ENCODE measurements at regions not wholly inside any gene's neighbourhood (a gene's known extent, or its start where the extent isn't known, plus 50 kb on each side); places are given as distances from the start of the nearest gene placed in this dataset.
A peak's percentile ranks its signal among the peaks of the same experiment; 100 is the strongest.
"Not testable (repeated sequence)": the region's sequence is repeated elsewhere in the genome, so short reads cannot be mapped to it uniquely, and the experiment has no call there.

DNA sequence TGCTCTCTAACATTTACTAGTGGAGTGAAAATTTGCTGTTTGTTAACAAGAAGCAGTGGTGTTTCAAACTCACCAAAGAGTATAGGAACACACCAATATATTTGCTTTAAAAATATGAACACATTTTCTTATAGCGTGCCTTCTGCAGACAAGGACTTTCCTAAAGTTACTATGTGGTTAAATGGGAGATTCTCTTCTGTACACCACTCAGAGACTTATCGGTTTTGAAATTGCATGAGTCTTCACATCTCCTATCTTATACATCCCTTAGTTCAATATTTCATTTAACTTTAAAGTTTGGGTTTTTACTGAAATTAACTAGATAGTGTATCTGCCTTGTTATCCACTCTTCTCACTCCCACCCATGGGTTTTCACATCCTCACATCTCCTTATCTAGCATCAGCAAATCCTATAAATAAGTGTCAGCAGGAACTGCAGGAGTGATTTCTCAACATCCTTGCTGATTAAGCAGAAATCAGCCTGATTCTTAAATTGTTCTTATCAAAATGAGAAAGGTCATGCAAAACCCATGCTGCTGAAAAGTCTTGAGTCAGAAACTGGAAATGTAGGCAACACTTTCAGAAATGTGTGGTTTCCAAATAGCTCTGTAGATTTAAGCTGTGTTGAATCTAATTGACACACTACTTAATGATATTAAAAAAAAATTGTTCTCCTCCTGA, 1075.6 kb upstream of the GJE1 start:
- peaks cover 4% of the 10 kb centered on the region for H3K4me1 Mint-ChIP-seq
- Histone ChIP-seq H3K79me2 (ENCODE audit: low read depth) (no peaks in the 10 kb centered on the region), H3K4me3 (no peak overlapping the region), H3K4me1 (no peaks in the 10 kb centered on the region), H3K4me2 (no peak overlapping the region), H4K20me1 (ENCODE audit: low read depth) (no peaks in the 10 kb centered on the region), H3K9ac (no peak overlapping the region), H3K27ac (no peak overlapping the region), H3K9me3 (ENCODE audit: low read depth) (no peaks in the 10 kb centered on the region), H3K36me3 (no peaks in the 10 kb centered on the region), H3K27me3 (no peaks in the 10 kb centered on the region), H3F3A (ENCODE audit: low read depth) (no peaks in the 10 kb centered on the region), H2AFZ (replicated peaks) (peak overlapping the region; percentile 78)
- no peak for TF ChIP-seq EZH2 (IDR thresholded peaks at IDR 0.05)
- TF ChIP-seq EZH2phosphoT487 (IDR thresholded peaks at IDR 0.05), result no peak
- TF ChIP-seq, protein P1, sequence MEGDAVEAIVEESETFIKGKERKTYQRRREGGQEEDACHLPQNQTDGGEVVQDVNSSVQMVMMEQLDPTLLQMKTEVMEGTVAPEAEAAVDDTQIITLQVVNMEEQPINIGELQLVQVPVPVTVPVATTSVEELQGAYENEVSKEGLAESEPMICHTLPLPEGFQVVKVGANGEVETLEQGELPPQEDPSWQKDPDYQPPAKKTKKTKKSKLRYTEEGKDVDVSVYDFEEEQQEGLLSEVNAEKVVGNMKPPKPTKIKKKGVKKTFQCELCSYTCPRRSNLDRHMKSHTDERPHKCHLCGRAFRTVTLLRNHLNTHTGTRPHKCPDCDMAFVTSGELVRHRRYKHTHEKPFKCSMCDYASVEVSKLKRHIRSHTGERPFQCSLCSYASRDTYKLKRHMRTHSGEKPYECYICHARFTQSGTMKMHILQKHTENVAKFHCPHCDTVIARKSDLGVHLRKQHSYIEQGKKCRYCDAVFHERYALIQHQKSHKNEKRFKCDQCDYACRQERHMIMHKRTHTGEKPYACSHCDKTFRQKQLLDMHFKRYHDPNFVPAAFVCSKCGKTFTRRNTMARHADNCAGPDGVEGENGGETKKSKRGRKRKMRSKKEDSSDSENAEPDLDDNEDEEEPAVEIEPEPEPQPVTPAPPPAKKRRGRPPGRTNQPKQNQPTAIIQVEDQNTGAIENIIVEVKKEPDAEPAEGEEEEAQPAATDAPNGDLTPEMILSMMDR (IDR thresholded peaks at IDR 0.05), result no peak
- H3K9me3 Mint-ChIP-seq, result no peaks in the 10 kb centered on the region
- H3K36me3 Mint-ChIP-seq, result no peaks in the 10 kb centered on the region
- H3K27ac Mint-ChIP-seq, result no peak overlapping the region
- no peak for DNase-seq (ENCODE audit: low spot score)
- peaks cover 2% of the 10 kb centered on the region for H3K27me3 Mint-ChIP-seq (ENCODE audit: insufficient read depth, low read depth)
- H3K4me3 Mint-ChIP-seq, result no peak overlapping the region

DNA sequence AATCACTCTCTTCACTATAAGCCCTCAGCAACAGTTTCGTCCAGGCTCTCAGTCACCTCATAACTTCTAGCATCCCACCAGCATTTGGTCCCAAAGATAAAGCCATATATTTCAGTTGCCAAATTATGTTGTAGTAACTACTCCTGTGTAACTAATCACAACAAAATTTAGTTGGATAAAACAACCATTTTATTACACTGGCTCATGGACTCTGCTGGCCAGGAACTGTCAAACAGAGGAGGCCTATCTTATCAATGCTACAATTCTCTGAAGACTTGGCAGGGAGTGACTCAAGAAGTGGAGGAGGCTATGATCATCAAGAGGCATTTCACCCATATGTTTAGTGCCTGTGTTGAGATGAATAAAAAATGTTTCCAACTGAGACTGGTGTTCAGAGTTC, 1082.3 kb upstream of the GJE1 start:
- Histone ChIP-seq H3K4me1 (no peaks in the 10 kb centered on the region), H3K79me2 (ENCODE audit: low read depth) (no peaks in the 10 kb centered on the region), H3K36me3 (no peaks in the 10 kb centered on the region), H3F3A (ENCODE audit: low read depth) (no peaks in the 10 kb centered on the region), H3K4me3 (no peak overlapping the region), H3K4me2 (no peak overlapping the region), H2AFZ (replicated peaks) (no peak overlapping the region), H3K27ac (no peak overlapping the region), H3K27me3 (no peaks in the 10 kb centered on the region), H4K20me1 (ENCODE audit: low read depth) (no peaks in the 10 kb centered on the region), H3K9ac (no peak overlapping the region), H3K9me3 (ENCODE audit: low read depth) (no peaks in the 10 kb centered on the region)
- TF ChIP-seq EZH2phosphoT487 (IDR thresholded peaks at IDR 0.05) (no peak), EZH2 (IDR thresholded peaks at IDR 0.05) (no peak)
- TF ChIP-seq, protein P1 (IDR thresholded peaks at IDR 0.05), result no peak
- H3K4me3 Mint-ChIP-seq, result no peak overlapping the region
- DNase-seq (ENCODE audit: low spot score), result no peak
- no peaks in the 10 kb centered on the region for H3K27me3 Mint-ChIP-seq (ENCODE audit: insufficient read depth, low read depth)
- H3K36me3 Mint-ChIP-seq, result no peaks in the 10 kb centered on the region
- peaks cover 2% of the 10 kb centered on the region for H3K9me3 Mint-ChIP-seq
- H3K4me1 Mint-ChIP-seq, result no peaks in the 10 kb centered on the region
- H3K27ac Mint-ChIP-seq, result no peak overlapping the region

DNA sequence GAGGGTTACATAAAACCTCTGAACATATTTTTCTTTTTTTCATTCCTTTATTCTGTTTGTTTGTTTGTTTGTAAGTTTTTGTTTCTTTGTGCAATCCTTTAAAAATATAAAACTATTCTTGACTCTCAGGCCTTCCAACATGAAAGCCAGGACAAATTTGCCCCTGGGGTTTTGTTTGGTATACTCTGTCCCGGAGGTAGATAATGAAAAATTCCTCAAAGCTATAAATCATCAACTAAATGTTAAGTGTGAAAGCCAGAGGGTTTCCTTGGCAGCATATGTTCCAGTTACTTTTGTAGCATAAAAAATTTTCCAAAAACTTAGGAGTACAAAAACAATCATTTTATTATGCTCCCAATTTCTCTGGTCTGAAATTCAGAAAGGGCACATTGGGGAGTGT, 1084.3 kb upstream of the GJE1 start:
- no peaks in the 10 kb centered on the region for H3K4me1 ChIP-seq
- H3K4me2 ChIP-seq, result no peak overlapping the region
- no peak overlapping the region for H3K4me3 ChIP-seq
- no peaks in the 10 kb centered on the region for H3K9me3 ChIP-seq (ENCODE audit: low read depth)
- Mint-ChIP-seq H3K9me3 (peaks cover 2% of the 10 kb centered on the region), H3K4me1 (no peaks in the 10 kb centered on the region), H3K4me3 (no peak overlapping the region), H3K27ac (no peak overlapping the region), H3K27me3 (ENCODE audit: insufficient read depth, low read depth) (no peaks in the 10 kb centered on the region), H3K36me3 (no peaks in the 10 kb centered on the region)
- no peaks in the 10 kb centered on the region for H4K20me1 ChIP-seq (ENCODE audit: low read depth)
- no peak overlapping the region for H2AFZ ChIP-seq (replicated peaks)
- TF ChIP-seq EZH2 (IDR thresholded peaks at IDR 0.05) (no peak), EZH2phosphoT487 (IDR thresholded peaks at IDR 0.05) (no peak)
- TF ChIP-seq, protein P1 (IDR thresholded peaks at IDR 0.05), result no peak
- H3K79me2 ChIP-seq (ENCODE audit: low read depth), result no peaks in the 10 kb centered on the region
- no peak for DNase-seq (ENCODE audit: low spot score)
- no peaks in the 10 kb centered on the region for H3K36me3 ChIP-seq
- no peaks in the 10 kb centered on the region for H3F3A ChIP-seq (ENCODE audit: low read depth)
- no peak overlapping the region for H3K9ac ChIP-seq
- no peaks in the 10 kb centered on the region for H3K27me3 ChIP-seq
- H3K27ac ChIP-seq, result no peak overlapping the region

DNA sequence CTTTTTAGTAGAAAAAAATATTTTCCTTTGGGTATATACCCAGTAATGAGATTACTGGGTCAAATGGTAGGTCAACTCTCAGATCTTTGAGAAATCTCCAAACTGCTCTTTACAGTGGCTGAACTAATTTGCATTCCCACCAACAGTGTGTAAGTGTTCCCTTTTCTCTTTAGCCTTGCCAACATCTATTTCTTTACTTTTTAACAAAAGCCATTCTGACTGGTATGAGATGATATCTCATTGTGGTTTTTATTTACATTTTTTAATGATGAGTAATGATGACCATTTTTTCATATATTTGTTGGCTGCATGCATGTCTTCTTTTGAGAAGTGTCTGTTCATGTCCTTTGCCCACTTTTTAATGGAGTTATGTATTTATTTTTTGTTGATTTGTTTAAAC, 1086.2 kb upstream of the GJE1 start:
- H3K4me3 ChIP-seq; H4K20me1 ChIP-seq (ENCODE audit: low read depth); H3K36me3 Mint-ChIP-seq; H3K36me3 ChIP-seq; H3K79me2 ChIP-seq (ENCODE audit: low read depth); H2AFZ ChIP-seq (replicated peaks); H3K27ac ChIP-seq; H3F3A ChIP-seq (ENCODE audit: low read depth); H3K27me3 Mint-ChIP-seq (ENCODE audit: insufficient read depth, low read depth); H3K9ac ChIP-seq; H3K27ac Mint-ChIP-seq; H3K4me1 ChIP-seq; H3K27me3 ChIP-seq; DNase-seq (ENCODE audit: low spot score); H3K9me3 ChIP-seq (ENCODE audit: low read depth); H3K9me3 Mint-ChIP-seq; H3K4me1 Mint-ChIP-seq; H3K4me2 ChIP-seq; H3K4me3 Mint-ChIP-seq: not testable (repeated sequence)
